GM19238 (cell line): ENCODE measurements at regions not wholly inside any gene's neighbourhood (a gene's known extent, or its start where the extent isn't known, plus 50 kb on each side); places are given as distances from the start of the nearest gene placed in this dataset.
"Not testable (repeated sequence)": the region's sequence is repeated elsewhere in the genome, so short reads cannot be mapped to it uniquely, and the experiment has no call there.

Experiments used
- DNase-seq: peaks from one replicate; pipeline ENCODE4 v3.0.0; 2011; ENCODE audit warnings: low spot score; ENCODE audit not compliant: insufficient read length

DNA sequence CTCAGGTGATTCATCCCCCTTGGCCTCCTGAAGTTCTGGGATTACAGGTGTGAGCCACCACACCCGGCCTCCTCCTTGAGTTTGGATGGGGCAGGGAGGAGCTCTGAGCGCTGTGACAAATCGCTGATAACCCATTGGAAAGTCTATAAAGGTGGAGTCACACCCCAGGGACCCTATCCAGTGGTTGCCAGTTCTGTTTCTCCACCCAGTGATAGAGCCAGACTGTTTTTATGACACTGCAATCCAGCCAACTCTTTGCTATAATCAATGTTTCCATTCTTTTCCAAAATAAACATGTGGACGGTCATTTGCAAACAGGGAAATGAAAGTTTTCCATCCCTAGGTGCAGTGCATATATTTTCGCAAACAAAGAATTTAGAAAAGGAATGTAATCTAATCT, 142.0 kb upstream of the PELI2 start:
- DNase-seq = no peak

DNA sequence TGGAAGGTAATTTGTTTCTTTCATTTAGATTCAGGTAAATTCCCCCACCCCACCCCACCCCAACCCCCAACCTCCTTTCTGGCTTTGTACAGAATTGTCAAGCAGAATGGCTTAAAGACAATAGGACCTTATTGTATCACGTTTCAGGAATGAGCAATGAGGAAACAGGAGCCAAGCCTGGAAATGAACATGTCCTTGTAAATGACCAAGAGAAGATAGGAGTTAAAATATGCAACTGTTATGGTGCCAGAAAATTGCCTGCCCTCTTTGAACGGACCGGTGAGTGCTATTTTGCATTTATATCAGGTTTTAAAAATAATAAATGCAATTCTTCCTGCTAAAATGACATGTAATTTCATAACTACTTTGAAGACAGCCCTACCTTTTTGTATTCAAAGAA, 141.6 kb upstream of the PELI2 start:
- DNase-seq = no peak

DNA sequence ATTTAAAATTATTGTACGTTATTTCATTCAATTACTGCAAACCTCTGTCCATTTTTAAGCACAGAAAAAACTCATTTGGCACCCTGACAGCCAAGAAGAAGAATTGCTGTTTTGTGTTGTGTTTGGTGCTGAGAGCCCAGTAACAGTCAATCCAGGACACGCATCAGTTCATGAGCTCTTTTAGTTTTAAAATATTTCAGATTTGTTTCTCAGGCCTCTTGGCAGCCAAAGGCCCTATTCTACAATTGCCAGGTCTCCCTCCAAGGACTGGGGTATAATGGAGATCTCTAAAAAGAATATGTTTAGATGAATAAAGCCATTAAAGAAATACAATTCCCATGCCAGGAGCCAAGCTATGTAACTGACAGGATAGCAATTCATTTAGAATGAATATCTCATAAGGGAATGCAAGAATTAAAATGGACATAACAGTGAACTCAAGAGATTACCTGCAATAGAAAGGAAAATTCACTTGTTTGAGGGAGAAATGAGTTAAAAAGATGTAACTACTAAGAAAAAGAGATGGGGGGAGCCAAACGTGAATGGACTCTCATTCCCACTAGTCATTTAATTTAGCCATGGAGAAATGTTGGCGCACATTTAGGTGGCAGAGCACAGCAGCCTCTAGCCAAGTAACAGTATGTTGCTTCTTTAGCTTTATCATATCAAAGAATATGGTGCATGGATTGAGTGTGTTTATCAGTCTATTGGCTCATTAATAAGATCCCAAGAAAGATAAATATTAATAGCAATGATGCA, 140.6 kb upstream of the PELI2 start:
- DNase-seq = no peak

DNA sequence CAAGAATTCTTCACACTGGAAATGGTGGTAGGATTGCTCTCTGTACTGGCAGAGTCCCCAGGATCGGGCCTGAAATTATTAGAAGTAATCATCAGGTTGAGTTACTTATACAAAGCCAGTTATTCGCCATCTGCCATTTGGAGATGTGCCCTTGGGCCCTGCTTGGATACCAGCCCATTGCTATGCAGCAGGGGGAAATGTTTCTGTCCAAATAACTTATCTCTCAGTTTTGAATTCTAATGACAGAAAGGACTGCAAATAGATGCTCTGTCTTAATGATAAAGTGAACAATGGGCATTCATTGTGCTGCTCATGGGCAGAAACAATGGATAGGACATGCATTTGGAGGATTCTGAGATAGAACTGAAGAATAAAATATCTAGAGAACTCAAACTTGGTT, 139.1 kb upstream of the PELI2 start:
- DNase-seq = no peak

DNA sequence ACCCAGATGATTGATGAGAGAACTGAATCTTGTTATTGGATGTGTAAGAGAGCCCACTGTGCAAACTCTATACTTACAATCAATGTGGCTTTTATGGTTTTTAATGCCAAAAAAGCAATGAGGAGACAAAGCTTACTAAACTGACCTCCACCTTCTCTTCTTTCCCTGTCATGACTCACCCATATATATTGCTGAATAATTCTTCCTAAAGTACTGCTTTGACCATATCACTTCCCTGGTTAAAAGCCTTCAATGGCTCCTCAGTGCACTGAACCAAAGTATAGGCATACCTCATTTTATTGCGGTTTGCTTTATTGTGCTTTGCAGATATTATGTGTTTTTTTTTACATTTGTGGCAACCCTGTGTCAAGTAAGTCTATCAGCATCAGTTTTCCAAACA, 138.4 kb upstream of the PELI2 start:
- DNase-seq = no peak

DNA sequence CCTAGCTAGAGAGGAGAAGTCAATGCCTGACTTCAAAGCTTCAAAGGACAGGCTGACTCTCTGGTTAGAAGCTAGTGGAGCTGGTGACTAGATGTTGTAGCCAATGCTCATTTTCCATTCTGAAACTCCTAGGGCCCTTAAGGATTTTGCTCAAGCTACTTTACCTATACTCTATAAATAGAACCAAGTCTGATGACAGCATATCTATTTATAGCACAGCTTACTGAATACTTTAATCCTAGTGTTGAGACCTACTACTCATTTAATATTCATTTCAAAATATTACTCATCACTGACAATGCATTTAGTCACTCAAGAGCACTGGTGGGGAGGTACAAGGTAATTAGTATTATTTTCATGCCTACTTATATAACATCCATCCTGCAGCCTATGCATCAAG, 137.2 kb upstream of the PELI2 start:
- no peak for DNase-seq

DNA sequence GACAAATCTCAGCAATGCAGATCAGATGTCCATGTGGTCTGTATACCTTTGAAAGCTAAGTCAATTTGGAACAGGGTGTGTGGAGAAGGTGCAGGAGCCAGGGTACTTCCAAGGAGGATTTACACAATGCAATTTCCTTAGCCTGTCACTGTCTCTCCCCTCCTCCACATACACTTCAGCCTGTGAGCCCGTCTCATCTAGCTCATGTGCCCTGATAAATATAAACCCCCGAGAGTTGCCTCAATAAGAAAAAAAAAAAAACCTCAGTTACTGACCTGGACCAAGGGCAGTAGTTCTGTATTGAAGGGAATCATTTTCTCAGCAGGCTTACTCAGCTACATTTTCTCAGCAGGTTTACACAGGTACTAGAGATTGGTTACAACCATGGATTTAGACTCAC, 132.1 kb upstream of the PELI2 start:
- DNase-seq = no peak

DNA sequence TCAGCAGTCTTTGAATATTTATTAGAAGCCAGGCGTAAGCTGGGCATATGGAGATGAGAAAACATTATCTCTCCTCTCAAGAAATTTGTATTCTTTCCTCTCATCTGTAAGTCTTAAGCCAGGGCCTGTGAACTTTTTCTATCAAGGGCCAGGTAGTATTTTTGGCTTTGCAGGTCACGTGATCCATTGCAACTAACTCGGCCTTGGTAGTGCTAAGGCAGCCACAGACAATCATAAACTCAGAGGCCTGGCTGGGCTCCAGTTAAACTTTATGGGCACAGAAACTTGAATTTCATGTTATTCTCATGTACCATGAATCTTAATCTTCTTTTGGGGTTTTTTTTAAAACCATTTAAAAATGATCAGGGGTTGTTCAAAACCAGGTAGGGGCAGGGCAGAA, 117.4 kb upstream of the PELI2 start:
- DNase-seq = no peak

DNA sequence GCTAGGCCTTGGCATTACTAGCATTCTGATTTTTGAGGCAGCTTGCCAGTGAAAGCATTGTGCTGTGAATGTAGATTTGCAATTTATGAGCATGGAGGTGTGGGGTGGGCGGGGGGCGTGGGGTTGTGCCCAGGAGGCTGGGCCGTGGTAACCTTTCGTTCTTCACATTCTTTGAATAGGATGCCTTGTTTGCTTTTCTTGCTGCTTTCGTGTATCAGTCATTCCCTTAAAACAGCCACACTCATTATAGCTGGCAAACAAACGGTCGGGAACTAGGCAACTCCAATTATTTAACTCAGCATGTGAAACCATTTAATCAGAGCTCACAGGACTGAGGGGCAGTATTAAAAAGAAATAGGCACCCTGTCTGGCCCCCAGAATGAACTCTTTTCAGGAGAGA, 115.9 kb upstream of the PELI2 start:
- DNase-seq = no peak

DNA sequence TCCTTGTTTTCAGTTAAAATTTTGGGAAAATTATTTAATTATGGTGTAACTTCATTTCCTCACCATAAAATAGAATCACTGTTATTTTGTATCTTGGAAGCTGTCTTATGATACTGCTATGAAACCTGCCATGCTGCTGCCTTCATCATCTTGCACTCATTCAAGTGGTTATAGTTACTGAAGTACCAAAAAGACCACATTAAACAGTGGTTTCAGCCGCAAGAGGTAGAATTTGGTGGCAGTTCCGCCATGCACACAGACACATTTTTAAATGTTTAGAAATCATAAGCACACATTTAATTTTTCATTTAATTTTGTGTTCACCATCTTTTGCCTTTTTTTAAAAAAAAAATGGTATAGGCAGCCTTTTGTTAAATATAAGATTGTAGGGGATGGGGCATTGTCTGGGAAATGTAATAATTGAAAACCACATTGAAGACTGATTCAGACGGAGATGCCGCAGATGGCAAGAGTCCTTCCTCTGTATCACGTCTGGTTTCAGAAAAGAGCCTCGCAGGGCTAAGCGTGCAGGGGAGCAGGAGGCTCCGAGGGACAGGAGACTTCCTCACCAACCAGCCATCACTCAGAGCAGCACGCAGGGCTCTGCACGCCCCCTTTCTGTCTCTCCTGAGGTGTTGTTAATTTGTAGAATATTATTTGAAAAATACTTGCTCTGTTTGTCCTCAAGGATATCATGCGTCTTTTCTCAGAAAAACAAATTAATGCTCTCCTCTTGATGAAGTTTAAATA, 115.2 kb upstream of the PELI2 start:
- peak; percentile 10 for DNase-seq

DNA sequence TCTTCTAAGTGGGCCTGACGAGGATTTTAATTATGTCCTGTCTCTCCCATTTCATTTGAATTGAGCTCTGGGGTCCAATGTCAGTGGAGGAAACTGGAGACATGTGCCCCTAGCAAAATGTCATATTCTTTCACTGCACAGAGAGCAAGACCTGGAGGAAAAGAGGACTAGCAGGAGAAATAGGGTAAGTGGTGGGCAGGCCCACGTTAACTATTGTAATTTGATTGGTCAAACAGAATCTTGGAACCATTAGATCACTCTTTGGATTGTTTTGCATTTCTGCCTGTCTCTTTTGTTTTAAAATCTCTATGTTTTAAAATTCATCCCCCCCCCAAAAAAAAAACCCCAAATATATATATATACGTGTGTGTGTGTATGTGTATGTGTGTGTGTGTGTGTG, 113.9 kb upstream of the PELI2 start:
- no peak for DNase-seq

DNA sequence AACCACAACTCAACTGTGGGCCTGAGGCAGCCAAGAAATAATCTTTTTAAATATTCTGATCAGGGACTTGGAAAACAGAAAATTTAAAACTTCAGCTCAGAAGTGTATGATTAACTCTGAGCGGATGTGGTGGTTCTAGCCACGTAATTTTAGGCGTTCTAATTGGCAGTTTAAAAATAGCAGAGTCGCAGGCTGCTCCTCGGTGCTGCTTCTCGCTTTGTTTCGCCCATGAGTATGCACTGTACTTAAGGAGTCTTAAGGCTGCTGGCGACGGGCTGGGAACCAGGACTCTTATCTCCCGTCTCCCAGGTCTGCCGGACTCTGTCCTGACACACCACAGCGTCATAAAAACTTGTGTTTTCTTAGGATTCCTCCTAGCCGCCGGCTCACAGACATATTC, 113.4 kb upstream of the PELI2 start:
- DNase-seq = no peak

DNA sequence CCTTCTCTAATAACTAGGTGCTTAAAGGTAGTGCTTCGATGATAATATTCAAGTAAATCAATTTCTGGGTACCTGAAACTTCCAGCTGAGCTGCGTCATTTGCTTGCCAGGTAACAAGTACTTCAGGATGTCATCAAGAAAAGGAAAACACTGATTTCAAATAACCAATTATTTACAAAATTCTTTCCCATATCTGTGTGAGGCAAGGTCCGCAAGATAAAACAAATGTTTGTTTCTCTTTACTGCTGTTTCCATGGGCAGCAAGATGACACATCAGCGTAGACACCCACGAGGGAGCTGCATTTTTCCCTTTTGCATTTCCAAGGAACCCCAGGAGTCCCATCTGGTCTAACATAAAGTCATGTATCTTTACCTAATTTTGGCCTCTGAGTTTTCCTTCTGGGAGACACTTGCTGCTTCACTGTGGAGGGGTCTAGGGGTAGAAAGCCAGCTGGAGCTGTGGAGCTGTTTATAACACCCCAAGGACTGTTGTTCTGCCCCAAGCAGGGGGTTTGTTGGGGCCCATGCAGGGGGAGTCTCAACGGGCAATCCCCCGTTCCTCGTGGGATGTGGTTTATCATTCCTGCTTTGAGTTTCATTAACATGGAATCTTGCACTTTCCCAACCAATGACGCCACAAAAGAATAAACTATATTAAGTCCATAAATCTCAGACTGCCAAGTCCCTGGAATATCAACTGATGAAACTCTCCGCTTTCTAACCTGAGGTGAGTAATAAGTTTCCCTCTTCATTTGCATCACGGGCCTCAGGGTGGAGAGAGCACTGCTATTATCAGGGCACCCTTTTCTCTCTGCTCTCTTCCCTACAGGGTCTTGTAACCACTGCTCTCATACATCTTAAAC, 112.8 kb upstream of the PELI2 start:
- DNase-seq = no peak

DNA sequence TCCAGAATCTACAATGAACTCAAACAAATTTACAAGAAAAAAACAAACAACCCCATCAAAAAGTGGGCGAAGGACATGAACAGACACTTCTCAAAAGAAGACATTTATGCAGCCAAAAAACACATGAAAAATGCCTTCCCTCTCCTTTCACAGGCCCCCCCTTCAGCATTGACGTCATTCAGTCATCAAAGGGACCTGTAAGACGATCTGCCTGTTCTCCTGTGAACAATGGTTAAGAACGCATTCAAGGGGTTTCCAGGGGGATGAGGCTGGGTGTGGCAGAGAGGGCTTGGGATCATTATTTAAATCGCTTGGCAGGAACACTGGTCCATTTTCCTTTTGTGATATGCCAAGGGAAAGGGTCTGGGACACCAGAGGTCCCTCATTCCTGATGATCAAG, 110.7 kb upstream of the PELI2 start:
- DNase-seq = not testable (repeated sequence)

DNA sequence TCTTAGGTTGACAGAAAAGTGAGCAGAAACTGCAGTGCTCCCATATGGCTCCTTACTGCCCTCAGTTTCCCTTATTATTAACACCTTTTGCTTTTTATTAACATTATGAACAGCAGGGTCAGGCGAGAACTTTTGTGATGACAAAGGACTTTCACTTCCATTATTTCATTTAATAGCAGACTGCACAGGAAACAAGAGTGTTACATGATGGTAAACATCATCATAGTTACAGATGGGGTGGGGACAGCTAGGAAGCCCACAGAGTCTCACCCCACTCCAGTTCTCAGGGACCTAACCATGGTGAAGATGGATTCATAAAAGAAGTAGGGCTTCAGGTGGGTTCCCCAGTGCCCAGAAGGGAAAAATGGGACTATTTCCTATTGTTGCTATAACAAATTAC, 110.1 kb upstream of the PELI2 start:
- no peak for DNase-seq

DNA sequence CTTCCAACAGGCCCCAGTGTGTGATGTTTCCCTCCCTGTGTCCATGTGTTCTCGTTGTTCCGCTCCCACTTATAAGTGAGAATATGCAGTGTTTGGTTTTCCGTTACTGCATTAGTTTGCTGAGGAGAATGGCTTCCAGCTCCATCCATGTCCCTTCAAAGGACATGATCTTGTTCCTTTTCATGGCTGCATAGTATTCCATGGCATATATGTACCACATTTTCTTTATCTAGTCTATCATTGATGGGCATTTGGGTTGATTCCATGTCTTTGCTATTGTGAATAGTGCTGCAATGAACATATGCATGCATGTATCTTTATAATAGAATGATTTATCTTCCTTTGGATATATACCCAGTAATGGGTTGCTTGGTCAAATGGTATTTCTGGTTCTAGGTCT, 109.5 kb upstream of the PELI2 start:
- DNase-seq = not testable (repeated sequence)

DNA sequence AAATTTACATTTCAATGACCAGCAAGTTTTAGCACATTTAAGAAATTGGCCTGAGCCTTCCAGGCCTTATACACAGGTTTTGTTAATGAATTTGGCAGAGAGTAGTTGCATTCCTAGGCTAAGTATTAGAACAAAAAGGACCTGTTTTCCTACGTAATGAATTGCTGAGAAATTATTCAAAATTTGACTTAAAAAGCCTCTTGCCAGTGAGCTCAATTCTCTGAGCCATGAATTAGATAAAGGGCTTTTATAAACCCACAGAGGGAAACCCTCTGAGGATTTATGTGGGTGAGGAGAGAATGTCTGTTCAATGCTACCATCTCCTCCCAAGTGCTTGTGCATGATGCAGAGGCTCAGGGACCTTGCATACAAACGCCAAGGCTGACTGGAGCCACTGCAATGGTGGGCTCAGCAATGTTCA, 94.5 kb upstream of the PELI2 start:
- DNase-seq = no peak

DNA sequence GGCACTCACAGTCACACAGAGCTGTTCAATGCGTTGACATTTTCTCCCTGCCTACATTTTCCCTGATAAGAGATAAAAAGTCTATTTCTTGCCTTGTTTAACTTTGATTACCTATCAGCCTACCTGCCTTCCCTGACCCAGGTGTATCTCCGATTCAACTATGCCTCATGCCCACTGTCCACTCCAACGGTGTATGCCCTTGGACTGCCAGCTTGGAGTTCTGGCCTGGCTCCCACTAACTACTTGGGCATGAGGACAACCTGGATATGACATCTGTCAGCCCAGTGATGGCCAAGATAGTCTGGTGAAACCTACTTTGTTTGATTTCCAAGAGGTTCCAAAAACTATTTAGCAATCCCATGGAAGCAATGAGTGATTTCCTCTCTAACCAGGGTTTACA, 93.0 kb upstream of the PELI2 start:
- DNase-seq = no peak

DNA sequence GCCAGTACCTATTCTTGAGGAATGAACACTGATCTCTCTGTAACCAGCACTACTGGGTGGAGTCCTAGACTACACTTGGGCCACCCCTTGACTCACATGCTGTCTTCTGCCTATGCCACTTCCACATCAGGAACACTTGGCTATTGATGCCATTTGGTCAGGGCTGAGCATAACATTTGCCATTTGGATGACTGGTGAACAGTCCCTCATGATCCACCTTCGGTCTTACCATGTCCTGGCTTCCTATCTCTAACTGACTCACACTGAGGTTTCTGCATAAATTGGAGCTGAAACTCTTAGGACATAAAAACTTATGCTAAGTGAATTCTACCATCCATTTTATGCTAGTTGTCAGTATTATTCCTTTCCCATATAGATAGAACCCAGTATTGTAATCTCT, 91.7 kb upstream of the PELI2 start:
- no peak for DNase-seq

DNA sequence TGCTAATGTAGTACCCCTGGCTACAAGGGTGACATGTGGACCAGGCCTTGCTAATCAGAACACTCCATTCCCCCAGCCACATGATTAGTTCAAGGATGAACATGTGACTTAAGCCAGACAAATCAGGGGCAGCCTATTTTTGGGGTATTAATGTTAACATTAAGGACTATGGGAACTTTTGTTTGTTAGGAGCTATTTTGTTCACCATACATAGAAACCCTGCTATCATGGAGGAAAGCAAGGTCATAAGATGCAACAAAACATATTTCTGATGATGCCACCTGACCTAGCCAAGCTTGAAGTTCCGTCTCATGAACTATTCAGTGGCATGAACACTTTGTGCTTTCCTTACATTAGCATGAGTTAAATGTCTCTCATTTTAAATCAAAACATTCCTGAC, 90.8 kb upstream of the PELI2 start:
- DNase-seq = no peak

DNA sequence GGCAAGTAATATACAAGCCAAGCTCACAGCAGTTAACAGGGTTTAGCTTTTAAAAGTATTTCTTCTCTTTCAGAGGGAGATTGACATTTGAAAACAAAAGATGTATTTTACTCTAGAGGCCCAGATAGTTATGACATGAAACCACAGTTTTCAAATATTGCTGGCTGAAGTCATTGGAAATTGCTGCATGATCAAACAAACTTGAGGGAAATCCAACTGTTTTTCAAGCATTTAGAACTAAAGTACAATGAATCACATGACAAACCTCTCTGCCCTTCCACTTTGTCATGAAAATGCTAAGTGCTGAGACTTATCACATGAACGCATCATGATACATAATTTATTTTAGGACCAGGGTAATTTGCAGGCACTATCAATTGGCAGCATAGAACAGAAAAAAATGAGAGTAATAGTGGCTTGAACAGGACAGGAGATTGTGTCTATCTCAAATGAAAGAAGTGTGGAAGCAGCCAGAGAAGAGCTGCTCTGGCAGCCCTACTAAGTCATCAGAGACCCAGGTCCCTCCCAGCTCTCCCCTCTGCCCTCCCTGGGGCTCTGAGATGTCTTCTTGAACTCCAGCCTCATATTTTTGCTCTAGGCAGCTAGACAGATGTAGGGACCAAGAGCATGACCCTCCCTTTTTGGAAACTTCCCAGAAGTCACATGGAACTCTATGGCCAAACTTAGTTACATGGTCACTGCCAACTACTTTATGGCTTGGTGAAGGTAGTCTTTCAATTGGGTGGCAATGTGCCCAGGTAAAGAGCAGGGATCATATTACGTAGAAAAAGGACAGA, 90.1 kb upstream of the PELI2 start:
- DNase-seq = no peak
